Hematopoietic multipotent progenitor cell treated with erythropoietin and hydrocortisone succinate and interleukin-3 and kit ligand, for 8 days (in vitro differentiated cells): ENCODE measurements at regions not wholly inside any gene's neighbourhood (a gene's known extent, or its start where the extent isn't known, plus 50 kb on each side); places are given as distances from the start of the nearest gene placed in this dataset.

Experiments used
- DNase-seq: peaks from one replicate; pipeline ENCODE4 v3.0.0-alpha.2; 2015

DNA sequence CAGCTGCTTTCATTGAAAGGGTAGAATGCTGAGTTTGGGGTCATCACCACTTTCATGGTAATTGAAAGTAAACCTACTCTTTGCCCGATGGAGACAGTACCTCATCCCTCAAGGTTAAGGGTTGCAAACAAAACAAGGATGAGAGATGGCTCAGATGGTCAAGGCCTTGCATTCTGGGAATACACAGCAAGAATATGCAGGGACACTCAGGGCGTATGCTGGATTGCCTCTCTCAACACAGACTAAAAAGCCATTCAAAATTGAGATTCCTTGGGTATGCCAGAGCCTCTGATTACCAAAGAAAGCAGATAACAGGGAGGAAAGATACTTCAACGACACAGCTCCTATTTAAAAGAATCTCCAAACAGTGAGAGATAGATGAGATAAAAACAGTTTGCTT, 310.4 kb downstream of the ARAP2 start:
- no peak for DNase-seq

DNA sequence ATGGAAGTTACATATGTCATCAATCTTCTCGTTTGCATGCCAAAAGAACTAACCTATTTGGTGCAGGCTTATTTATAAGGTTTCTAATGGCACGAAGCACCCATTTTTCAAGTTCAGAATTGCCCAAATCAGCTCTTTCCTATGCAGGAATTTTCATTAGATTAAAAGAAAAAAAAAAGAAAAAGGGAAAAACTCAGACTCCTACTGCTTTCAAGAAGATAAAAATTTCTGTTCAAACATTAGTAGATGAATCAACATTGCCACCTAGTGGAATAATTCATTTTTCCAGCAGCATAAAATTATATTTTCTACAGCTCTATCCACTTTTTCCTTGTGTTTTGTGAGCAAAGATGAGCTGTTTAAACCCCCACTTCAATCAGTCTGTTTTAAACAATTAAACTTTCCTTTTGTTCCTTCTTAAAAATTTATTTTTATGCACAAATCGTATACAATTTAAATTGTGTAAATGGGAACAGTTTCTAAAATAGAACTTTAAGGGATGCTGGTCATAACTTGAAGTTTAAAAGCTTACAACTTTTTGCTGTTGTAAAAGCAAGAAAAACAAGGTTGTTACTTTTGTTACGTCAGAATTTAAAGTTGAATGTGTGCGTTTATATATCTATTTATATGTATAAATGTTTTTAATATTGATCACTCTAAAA, 309.9 kb downstream of the ARAP2 start:
- DNase-seq: peak; percentile 38

DNA sequence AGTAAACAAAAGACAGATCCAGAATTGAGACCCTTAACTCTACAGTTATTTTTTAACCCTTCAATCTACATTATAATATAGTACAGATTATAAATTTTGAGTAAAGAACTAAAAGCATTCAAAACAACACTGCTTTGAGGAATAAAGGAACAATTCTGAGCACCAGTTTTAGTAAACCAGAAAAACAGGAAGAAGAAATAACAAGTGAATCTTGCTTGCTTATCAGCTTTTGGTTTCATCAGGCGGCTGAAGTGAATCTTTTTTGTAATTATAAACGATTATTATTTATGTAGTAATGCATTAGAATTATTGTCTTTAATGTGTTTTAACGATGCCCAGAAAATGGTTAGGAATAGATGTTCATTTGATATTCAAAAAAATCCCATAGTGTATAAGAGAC, 305.4 kb downstream of the ARAP2 start:
- DNase-seq: no peak

DNA sequence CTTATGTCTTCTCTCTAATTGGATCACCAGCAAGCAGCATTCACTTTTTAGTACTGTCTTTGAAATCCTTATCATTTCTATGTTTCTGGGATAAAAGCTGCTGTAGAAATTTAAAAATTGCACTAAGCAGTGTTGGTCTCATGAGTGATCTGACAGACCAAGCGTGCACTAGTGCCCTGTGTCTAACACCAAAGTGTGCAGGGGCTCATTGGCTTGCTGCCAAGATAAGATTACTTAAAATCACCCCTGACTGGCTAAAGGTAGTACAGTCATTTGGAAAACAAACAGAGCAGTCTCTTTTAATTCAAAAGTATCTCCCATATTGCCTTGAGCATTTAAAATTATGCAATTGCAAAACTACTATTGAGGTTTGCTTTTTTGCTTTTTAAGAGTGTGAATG, 304.6 kb downstream of the ARAP2 start:
- no peak for DNase-seq

DNA sequence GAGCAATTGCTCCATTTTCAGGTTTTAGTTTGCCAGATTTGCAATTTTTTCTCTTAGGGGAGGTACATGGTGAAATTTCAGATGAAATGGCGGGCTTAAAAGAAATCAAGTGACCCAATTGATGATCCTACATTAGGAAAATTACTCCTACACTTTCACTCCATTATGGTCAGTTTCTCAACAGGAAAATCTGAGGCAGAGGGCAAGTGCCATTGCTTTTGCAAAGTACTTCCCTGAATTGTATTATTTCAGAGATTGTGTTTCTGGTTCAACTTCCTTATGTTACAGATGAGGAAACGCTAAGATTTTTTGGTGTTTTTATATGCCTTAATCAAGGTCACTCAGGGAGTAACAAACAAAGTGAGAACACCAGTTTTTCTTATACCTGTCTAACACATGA, 302.2 kb downstream of the ARAP2 start:
- DNase-seq: no peak

DNA sequence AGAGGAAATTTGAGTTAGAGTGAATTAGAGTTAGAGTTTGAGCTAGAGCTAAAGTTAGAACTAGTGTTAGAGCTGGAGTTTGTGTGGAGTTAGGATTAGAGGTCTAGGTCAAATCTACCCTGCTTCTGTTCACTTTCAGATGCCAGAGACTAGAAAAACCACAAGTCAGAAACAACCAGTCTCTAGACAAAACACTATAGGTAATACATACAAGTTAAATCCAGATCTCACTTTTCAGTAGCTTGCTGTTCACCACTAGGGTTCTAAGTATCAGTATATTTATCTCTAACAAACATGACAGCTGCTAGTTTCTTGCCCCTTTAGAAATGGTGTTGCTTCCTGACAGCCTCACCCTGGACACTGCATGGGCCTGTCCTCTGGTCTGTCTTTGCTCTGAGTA, 300.7 kb downstream of the ARAP2 start:
- DNase-seq: no peak

DNA sequence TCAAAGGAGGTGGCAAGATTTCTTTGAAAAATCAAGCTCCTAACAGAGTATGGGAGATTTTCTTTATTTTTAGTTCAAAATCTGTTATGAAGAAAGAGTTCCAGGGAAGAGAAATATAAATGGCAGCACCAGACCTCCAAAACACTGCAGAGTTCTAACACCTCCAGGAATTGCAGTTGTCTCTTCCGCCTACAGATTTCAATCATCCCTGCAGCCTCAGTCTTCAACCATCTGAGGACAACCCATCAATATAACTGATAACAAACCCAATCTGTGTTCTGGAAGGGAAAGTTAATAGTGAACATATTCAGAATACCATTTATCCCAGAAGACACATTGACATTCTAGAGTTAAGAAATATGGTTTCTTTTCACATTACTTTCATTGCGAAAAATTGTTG, 296.1 kb downstream of the ARAP2 start:
- no peak for DNase-seq

DNA sequence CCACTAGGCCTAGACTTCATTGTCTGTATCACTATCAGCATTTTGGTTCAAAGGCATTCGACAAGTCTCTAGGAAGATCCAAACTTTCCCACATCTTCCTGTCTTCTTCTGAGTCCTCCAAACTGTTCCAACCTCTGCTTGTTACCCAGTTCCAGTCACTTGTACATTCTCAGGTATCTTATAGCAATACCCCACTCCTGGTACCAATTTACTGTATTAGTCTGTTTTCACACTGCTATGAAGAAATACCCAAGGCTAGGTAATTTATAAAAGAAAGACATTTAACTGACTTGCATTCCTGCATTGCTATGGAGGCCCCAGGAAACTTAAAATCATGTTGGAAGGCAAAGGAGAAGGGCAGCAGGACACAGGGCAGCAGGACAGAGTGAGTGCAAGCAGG, 293.9 kb downstream of the ARAP2 start:
- no peak for DNase-seq

DNA sequence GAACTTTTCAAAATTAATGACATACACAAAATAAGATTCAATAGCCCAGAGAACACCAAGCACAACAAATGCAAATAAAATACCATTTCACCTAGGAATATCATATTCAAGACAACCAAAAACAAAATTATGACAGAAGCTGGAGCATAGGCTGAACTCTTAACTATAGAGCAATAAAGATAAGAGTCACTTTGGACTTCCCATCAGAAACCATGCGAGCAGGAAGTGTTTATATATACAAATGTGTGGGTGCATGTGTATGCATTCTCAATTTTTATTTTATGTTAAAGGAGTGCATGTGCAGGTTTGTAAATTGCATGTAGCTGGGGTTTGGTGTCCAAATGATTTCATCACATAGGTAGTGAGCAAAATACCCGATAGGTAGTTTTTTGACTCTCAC, 291.6 kb downstream of the ARAP2 start:
- DNase-seq: no peak

DNA sequence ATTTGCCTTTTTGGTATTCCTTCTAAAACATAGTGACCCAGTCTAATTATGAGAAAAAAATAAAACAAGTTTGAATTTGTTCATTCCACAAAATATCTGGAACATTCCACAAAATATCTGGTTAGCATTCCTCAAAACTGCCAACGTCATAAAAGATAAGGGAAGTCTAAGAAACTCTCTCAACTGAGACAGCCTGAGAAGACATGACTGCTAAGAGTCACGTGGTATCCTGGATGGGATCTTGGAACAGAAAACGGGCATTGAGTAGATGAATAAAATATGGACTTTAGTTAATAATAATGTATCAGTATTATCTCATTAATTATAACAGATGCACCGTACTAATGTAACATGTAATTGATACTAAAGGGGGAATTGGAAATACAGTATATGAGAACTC, 280.9 kb downstream of the ARAP2 start:
- DNase-seq: no peak

DNA sequence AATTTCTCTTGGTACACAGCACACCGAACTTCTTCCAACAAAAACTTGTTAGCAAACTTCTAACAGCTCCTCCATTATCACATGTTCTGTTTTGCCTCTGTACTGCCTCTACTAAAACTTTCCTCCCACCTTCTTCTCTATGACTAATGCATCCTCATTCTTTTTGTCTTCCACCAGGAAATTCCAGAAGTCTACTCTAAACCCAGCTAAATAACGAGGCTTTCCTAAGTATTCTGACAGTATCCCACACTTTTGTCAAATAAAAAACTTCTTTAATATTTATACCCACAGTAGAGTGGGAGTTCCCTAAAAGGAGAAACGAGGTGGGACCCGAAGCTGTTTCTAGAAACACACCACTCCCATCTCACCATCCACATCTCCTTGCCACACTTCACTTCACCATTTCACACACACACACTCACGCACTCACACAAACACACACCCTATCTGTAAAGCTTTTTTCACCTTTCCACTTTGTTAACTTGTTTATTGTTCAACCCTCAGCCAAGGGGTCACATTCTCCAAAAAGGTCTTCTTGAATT, 280.3 kb downstream of the ARAP2 start:
- no peak for DNase-seq

DNA sequence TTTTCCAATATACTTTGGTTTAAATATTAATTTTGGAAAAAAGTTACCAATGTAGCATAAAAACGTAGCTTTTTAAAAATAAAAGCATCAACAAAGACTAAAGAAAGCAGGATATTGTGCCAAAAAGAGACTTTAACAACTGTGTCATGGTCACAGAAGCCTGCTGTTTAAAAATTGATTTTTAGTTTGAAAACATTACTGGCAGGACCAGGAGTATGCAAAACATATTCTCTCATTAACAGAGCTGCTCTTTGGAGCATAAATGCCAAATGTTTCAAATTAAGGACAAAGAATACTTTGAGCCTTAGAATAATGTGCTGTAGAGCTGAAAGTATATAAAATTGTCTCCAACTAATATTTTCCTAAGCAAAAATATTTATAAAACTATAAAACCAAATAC, 279.0 kb downstream of the ARAP2 start:
- DNase-seq: no peak

DNA sequence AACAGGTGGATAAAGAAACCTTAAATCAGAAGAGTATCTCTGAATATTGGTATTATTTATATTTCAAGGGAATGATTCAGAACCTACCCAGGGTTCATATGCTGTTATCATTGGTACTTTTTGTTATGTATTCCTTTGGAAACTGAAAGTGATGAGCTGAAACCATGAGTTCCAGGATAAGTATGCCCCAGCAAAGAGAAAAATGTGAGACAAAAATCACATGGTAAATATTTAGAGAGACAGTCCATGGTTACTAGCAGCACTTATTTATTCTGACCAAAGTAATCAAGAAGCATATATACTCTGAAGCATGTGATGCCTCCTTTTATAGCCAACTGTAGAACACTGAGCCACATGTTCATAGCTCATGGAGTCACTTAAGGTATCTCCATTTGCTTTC, 277.7 kb downstream of the ARAP2 start:
- no peak for DNase-seq

DNA sequence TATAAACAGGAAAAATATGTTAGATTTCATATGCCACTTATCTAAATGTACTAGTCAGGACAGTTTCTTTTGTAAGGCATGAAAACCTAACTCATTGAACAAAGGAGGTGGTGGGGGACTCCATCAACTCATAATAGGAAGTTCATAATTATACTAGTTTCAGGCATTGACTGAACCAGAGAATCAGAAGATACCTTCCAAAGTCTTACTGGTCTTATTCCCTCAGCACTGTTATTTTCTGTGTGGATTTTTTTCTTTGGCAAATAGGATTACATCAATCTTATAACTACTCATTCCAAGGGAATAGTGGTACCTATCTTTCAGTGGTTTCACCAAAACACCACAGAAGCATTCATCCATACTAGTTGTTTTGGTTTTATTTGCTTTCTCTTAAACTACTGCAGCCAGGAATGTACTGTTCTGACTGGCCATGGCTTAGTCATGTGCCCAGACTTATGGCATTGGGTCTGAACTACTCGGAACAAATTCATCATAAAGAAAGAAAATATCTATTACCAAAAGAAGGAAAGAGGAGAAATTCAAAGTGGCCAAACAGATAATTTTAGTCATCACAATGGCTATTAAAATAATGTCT, 273.9 kb downstream of the ARAP2 start:
- no peak for DNase-seq

DNA sequence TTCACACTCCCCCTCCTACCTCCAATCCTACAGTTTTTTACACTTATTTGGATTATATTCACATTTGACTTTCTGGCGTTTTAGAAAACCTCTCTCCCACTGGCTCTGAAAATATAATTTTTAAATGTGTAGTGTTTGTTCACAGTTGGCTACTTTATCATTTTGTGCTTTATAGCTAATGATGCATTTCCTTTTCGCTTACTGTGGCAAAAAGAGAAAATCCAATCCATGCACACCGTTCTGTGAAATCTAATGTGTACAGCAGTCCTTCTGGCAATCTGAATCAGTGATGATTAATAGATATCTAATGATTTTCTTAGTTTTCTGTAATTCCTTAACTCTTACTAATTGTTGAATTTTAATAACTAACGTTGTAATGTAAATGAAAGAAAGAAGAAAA, 271.5 kb downstream of the ARAP2 start:
- no peak for DNase-seq

DNA sequence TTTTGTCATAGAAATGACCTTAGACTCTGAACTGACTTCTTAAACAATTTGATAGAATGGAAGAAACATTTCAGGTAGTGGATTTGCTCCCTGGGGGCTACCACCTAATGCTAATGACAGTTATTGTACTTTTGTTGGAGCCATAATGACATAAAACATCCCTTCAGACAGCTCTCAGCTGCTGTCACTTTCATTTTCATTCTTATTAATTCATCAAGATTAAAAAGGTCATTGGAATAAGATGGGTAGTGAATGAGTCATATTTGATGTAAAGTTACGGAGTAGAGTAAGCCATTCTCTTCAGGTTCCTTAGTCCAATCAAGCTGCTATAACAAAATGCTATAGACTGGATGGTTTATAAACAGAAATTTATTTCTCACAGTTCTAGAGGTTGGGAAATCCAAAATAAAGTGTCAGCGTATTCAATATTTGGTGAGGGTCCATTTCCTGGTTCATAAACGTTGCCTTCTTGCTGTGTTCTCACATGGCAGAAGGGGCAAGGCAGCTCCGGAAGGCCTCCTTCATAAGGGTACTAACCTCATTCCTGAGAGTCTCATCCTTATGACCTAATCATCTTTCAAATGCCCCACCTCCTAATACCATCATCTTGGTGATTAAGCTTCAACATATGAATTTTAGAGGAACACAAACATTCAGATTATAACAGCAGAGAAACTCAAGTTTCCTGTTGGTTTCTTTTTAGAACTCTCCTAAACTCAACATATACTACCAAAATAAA, 268.5 kb downstream of the ARAP2 start:
- DNase-seq: no peak

DNA sequence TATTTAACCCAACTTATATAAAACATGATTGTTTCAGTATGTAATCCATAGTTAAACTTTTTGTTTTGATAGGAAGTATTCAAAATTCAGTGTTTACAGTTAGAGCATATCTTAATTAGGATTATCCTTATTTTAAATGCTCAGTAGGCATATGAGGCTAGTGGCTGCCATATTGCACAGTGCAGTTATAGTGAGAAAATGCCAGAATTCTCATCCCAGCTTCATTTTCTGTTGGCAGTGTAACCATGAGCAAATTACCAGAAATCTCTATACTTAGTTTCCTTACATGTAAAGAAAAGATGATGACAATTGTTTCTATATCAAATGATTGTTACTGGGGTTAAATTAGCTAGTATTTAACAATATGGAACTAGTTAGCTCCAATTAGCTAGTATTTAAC, 265.8 kb downstream of the ARAP2 start:
- DNase-seq: no peak

DNA sequence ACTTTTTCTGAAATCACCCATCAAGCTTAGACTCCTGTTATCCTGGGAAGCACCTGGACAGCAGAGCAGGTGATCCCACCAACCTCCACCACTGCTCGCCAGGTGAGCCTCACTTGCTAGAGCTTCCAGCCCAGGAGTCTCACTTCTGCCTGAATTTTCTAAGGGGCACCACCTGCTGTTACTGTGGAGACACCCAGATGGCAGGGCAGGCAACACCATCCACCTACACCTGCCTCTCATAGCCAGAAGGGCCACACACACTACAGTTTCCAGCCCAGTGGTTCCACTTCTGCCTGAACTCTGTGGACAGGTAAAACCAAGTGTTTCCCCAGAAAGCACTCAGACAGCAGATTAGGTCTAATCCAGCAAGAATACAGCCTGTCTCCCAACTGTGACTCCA, 262.0 kb downstream of the ARAP2 start:
- no peak for DNase-seq

DNA sequence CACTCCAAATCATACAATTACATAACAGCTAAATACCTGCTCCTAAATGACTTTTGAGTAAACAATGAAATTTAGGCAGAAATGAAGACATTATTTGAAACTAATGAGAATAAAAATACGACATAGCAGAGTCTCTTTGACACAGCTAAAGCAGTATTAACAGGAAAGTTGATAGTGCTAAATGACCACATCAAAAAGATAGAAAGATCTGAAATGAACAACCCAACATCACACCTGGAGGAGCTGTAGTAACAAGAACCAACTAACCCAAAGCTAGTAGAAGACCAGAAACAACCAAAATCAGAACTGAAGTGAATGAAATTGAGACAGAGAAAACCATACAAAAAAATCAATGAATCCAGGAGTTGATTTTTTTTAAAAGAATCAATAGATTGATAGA, 257.8 kb downstream of the ARAP2 start:
- no peak for DNase-seq

DNA sequence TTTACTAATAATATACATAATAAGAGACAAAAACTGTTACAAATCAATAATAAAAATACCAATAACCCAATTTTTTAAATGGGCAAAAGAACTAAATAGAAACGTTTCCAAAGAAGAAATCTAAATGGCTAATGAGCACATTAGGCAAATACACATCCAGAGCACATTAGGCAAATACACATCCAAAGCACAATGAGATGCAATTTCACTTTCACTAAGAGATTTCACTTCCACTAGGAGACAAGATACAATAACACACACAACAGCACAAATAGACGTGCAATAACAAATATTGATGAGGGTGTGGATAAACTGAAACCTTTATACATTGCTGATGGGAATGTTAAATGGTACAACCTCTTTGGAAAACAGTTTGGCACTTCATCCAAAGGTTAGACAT, 250.7 kb downstream of the ARAP2 start:
- no peak for DNase-seq

DNA sequence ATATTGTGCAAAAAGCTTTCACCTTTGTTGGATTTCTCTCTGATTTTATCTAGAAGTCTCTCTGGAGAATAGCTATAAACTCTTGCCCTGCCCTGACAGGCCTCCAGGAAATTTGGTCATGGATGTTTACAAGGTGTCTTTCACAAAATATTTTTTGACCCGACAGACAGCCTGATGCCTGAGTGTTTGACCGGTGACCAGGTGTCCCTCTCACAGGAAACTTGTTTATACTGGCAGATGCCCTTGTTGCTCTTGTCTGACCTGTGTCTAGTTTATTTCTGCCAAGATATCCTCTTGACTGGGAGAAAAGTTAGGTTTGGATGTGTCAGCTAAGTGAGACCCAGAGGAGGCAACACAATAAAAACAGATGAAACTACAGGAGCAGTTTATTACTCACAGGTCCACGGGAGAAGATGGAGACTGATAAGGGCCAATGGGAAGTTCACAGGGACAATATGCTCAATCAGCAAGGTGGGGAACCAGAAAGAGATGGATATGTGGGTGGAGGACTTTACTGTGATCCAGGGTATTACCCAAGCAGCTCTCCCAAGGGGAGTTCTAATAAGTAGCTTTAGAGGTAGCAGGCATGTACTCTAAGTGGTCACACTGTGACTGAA, 243.3 kb downstream of the ARAP2 start:
- no peak for DNase-seq

DNA sequence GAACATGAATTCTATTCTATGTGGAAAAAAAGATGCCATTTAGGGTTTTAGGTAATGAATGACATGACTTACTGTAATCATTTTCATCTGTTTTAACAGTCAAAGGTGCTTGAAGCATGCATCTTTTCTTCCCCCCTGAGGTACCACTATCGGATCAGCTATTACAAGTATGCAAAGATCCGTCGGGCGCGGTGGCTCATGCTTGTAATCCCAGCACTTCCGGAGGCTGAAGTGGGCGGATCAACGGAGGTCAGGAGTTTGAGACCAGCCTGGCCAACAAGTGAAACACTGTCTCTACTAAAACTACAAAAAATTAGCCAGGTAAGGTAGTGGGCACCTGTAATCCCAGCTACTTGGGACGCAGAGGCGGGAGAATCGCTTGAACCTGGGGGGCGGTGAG, 241.3 kb downstream of the ARAP2 start:
- no peak for DNase-seq

DNA sequence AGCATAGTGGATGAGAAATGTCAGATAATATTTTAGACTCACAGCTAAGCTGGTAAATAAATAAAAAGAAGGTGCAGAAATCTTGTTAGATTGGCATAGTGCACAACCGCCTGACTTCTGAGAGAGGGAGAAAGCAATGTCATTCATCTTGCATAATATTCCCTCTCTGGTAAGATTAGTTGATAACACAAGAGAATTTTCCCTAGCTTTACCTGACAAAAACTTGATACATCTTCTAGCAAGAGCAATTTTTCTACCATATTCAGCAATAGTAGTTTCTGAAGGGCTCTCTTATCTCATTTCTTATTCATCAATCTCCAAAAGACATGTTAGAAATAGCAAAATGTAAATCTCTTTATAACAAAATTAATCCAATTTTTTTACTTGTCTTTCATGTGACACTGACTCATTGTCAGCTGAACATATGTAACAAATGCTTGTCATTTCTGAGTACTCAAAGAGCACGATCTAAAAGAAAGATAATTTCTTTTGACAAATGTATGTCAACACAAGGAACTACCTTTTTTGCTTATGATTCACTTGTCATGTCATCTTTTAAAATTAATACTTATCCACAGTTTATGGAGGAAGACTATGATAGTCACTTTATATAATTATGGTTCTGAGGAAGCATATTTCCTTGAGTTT, 240.0 kb downstream of the ARAP2 start:
- DNase-seq: no peak
